ENCODE measurements at regions not wholly inside any gene's neighbourhood (a gene's known extent, or its start where the extent isn't known, plus 50 kb on each side); places are given as distances from the start of the nearest gene placed in this dataset.

- Histone ChIP-seq H3K9me3 (no peaks in the 10 kb centered on the region), H3K4me3 (no peak overlapping the region), H3K27ac (no peak overlapping the region), H3K4me1 (no peaks in the 10 kb centered on the region), H3K27me3 (no peaks in the 10 kb centered on the region), H3K36me3 (replicated peaks in 1 of 2; ENCODE audit: insufficient read depth in 1 of 2, low read depth in 2 of 2) (no peaks in the 10 kb centered on the region)
- no peak for ATAC-seq
- DNase-seq: no peak
- no peak for TF ChIP-seq CTCF (IDR thresholded peaks at IDR 0.05)
- TF ChIP-seq POLR2A (IDR thresholded peaks at IDR 0.05): no peak
- 84 to 89% methylated on average over 3 to 5 of the region's 11 CpGs for WGBS, 2 donors
- intact Hi-C loops (cut with DNase I): no loop called here
Measured at GRCh38 chr1:50358962-50359361, 64.3 kb downstream of the DMRTA2 start.

GRCh38 chr1:50357186-50357585 lies 66.1 kb downstream of the DMRTA2 start:
- Histone ChIP-seq H3K9me3 (no peaks in the 10 kb centered on the region), H3K4me3 (no peak overlapping the region), H3K27ac (no peak overlapping the region), H3K27me3 (no peaks in the 10 kb centered on the region), H3K4me1 (no peaks in the 10 kb centered on the region), H3K36me3 (replicated peaks in 1 of 2; ENCODE audit: insufficient read depth in 1 of 2, low read depth in 2 of 2) (no peaks in the 10 kb centered on the region)
- WGBS, 2 donors: 49 to 66% methylated on average over 5 to 6 of the region's 6 CpGs
- ATAC-seq (no peak), DNase-seq (no peak)
- no peak for TF ChIP-seq POLR2A (IDR thresholded peaks at IDR 0.05)
- TF ChIP-seq CTCF (IDR thresholded peaks at IDR 0.05): no peak
- intact Hi-C loops (cut with DNase I): no loop called here

- WGBS, 2 donors: 43 to 56% methylated on average over 3 to 4 of the region's 4 CpGs
- no peak overlapping the region for H3K4me3 ChIP-seq
- no peak for ATAC-seq
- no peak for DNase-seq
- no peaks in the 10 kb centered on the region for H3K36me3 ChIP-seq (replicated peaks in 1 of 2; ENCODE audit: insufficient read depth in 1 of 2, low read depth in 2 of 2)
- H3K27ac ChIP-seq: no peak overlapping the region
- intact Hi-C loops (cut with DNase I): no loop called here
- H3K27me3 ChIP-seq: no peaks in the 10 kb centered on the region
- no peaks in the 10 kb centered on the region for H3K9me3 ChIP-seq
- H3K4me1 ChIP-seq: no peaks in the 10 kb centered on the region
- TF ChIP-seq POLR2A (IDR thresholded peaks at IDR 0.05) (no peak), CTCF (IDR thresholded peaks at IDR 0.05) (no peak)
Measured at GRCh38 chr1:50354813-50355212, 68.4 kb downstream of the DMRTA2 start.

- TF ChIP-seq CTCF (IDR thresholded peaks at IDR 0.05) (no peak), POLR2A (IDR thresholded peaks at IDR 0.05) (no peak)
- WGBS, 2 donors: 48 to 61% methylated on average over 2 of the region's 2 CpGs
- Histone ChIP-seq H3K9me3 (no peaks in the 10 kb centered on the region), H3K36me3 (replicated peaks in 1 of 2; ENCODE audit: insufficient read depth in 1 of 2, low read depth in 2 of 2) (no peaks in the 10 kb centered on the region), H3K4me3 (no peak overlapping the region), H3K27ac (no peak overlapping the region), H3K4me1 (no peaks in the 10 kb centered on the region), H3K27me3 (no peaks in the 10 kb centered on the region)
- ATAC-seq: no peak
- intact Hi-C loops (cut with DNase I): no loop called here
- no peak for DNase-seq
Measured at GRCh38 chr1:50352428-50352827, 70.8 kb downstream of the DMRTA2 start.

- Histone ChIP-seq H3K4me1 (no peaks in the 10 kb centered on the region), H3K27me3 (no peaks in the 10 kb centered on the region), H3K27ac (no peak overlapping the region), H3K9me3 (no peaks in the 10 kb centered on the region), H3K4me3 (no peak overlapping the region), H3K36me3 (replicated peaks in 1 of 2; ENCODE audit: insufficient read depth in 1 of 2, low read depth in 2 of 2) (no peaks in the 10 kb centered on the region)
- no peak for TF ChIP-seq POLR2A (IDR thresholded peaks at IDR 0.05)
- TF ChIP-seq CTCF (IDR thresholded peaks at IDR 0.05): no peak
- ATAC-seq (no peak), DNase-seq (no peak)
- 66 to 75% methylated on average over 6 to 8 of the region's 8 CpGs for WGBS, 2 donors
- intact Hi-C loops (cut with DNase I): no loop called here
Measured at GRCh38 chr1:50350868-50351267, 72.4 kb downstream of the DMRTA2 start.
